HG03196 (cell line): ENCODE measurements at regions not wholly inside any gene's neighbourhood (a gene's known extent, or its start where the extent isn't known, plus 50 kb on each side); places are given as distances from the start of the nearest gene placed in this dataset.
"Not testable (repeated sequence)": the region's sequence is repeated elsewhere in the genome, so short reads cannot be mapped to it uniquely, and the experiment has no call there.

ENCODE experiments used
- ATAC-seq: cut with Tn5 transposase; IDR thresholded peaks from one replicate; pipeline ENCODE4 v1.9.1; 2021; ENCODE audit not compliant: unreplicated experiment

DNA sequence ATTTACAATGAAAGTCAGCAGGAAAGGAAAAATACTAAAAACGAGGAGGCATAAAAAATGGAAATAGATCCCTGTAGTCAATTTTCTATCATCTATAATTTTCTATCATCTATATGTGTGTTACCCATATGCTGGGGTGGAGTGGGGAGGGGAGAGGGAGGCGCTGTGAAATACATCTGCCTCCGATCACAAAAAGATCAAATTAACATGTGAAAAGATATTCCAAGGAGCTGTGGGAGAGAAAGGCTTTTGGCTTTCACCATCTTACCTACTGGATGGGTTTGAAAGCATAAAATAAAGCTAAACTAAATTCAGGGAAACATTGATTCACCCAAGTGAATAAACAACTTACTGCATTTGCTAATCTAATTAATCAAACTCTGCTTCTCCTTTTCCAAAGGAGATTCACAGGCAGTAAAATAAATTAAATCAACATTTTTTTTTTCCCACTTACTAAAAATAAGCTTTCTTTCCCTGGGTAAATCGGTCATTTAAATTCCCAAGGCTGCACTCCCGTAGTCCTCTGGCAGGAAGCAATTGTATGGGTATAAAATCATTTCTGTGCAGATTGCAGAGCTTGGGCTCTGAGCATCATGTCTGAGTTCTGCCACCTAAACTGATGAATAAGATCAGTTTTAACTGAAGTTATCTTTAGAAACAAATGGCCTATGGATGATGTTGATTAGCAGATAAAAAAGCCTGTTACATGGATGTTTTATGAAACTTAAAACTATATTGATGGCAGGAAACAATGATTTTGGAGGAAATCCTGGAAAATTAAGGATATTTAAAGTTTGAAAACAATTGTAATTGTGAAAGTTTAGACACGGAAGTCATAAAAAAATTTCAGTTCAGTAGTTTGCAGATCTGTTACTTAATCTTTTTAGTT is 147.9 kb downstream of the SOX4 start:
- no peak for ATAC-seq

DNA sequence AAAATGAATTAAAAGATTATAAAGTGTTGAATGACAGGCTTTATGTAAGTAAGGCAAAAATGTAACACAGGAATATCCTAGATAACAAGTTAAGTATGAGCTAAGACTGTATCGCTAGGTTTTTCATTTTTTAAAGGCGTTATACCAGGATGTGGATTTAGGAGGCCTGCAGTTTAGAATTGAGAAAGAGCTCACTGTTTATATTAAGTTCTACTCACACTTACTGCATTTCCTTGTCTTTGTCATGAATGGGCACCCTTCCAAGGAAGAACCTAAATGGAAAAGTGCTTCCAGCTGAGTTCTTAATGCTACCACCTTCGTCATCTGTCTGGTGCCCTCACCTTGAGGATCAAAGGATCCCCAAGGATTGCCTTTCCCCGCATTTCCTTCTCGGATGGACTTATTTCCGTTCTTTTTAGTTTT is 148.7 kb downstream of the SOX4 start:
- no peak for ATAC-seq

DNA sequence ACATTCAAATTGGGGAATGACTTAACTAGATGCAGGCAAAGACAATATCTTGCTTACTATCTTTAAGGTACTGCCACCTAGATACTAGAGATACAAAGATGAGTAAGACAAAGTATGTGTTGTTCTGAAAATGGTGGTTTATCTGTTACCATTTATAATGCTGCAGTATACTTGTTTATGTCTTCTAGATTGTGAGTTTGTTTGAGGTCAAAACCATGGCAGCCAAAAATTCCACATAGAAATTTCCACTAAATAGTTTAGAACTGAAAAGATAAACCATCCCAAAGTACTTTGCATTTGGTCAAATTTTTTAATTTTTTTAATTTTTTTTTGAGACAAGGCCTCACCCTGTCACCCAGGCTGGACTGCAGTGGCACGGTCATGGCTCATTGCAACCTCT is 150.8 kb downstream of the SOX4 start:
- ATAC-seq, result no peak

DNA sequence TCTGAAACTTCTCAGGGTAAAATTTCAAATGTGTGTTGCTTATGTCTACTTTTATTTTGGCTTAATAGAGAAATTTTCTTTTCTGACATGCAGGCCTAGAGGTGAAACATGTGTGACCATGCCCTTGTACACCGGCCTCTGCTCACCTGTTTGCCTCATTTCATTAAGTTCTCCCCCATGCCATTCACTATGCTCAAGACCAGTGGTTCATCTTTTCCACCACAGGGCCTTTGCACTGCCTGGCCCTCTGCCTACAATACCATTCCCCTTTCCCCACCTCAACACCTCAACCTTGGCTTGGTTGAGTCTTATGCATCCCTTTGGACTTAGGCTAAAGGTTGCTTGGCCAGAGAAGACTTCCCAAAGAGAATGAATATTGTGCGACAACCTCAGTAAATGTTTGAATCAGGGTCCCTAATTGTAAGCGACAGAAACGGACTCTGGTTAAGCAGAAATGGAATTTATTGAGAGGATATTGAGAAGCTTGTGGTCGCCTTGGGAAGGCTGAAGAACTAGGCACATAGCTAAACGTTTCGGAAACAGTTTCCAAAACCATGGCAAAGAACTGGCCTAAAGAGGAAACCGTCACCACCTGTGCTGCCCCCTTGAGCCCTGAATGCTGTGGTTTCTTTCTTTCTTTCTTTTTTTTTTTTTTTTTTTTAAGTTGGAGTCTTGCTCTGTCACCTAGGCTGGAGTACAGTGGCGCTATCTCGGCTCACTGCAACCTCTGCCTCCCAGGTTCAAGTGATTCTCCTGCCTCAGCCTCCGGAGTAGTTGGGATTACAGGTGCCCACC is 152.2 kb downstream of the SOX4 start:
- ATAC-seq, result no peak

DNA sequence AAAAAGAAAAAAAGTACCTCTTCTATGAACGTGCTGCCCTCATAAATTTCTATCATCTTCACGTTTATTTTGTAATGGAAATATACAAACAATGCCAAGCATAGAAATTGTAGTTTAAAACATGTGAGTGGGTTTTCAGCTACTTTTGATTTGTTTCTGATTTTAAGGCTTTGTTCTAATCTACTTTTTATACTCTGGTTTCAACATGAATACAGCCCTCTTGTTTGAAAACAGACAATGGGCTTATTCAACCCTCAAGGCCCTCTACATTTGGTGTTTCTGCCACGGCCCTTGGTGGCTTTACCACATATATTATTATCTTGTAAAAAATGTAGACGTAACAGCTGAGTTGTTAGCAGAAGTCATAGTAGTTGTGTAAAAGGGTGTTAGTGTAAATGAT is 153.9 kb downstream of the SOX4 start:
- no peak for ATAC-seq

DNA sequence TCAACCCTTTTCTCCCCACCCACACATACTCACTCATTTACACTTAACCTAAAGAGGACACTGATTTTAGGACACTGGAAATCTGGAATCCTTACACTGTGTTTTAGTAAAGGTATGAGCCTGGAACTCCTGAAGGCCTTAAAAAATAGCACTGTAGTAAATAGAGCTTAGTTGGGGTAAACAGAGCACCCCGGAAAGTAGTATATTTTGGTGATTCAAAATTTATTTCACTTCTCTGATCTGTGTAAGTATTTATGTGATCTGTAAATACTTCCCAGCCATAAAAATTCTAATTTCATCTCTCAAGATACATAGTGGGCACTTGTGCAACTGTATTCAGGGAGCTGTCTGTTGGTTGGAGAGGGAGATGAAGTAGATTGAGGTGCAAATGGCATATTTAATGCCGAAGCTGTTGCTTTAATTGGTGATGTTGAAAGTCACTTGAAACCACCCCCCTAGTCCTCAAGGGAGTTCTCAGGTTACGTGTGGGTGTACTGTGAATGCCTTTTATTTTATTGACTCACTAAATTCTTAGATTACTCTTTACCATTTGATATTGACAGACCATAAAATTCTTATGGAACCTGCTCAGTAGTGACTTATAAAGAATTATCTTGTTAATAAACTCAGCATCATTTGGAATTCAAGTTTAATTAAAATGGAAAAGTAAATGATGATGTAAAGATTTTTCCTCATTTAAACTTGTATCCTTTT is 154.9 kb downstream of the SOX4 start:
- no peak for ATAC-seq

DNA sequence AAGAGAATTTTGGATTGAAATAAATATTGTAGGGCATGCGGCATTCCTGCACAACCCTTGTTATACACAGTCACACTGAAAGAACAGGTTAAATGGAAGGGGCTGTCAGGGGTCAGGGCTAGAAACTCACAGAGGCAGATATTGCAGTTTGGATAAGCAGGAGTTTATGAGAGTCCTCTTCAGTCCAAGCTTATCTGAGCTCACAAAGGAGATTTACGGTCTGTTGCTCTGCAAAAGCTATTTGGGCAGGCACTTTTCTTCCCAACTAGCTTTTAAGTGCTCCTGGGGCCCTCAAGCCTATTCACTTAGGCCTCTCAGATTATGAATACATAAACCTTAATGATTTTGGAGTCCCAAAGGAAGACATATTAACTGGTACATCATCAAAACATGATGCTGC is 156.2 kb downstream of the SOX4 start:
- no peak for ATAC-seq

DNA sequence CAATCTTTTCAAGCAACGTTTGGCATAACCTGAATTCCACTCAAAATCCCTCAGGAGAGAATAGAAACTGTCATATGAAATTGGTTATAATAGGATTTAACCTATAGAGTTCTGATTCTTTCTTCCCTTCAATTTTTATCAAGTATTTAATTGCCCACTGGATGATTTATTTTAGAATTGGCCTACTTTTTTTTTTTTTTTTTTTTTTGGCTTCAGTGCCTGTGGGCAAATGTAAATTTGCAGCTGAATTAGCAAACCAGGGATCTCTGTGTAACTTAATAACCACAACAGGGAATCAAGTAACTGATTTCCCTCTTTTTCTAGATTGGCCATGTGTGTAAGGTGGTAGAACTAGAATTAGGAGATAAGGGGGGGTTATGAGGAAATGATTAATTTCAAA is 157.0 kb downstream of the SOX4 start:
- ATAC-seq, result no peak

DNA sequence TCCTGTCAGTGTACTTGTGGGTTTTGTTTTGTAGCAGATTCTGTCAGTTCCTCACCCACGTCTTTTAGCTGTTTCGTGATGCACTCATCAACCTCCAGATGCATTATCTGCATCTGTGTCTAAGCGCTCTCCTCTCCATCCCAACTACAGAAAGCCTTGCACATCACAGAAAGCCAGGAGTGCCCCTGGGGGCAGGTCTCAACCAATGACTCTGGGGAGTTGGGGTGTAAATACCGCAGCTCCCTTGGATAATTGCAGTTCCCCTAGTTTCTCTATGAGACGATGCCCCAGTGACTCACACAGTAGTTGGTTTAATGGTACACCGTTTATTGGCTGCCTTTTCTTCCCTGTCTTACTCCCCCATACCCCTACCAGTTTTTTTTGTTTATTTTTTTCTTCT is 158.1 kb downstream of the SOX4 start:
- no peak for ATAC-seq

DNA sequence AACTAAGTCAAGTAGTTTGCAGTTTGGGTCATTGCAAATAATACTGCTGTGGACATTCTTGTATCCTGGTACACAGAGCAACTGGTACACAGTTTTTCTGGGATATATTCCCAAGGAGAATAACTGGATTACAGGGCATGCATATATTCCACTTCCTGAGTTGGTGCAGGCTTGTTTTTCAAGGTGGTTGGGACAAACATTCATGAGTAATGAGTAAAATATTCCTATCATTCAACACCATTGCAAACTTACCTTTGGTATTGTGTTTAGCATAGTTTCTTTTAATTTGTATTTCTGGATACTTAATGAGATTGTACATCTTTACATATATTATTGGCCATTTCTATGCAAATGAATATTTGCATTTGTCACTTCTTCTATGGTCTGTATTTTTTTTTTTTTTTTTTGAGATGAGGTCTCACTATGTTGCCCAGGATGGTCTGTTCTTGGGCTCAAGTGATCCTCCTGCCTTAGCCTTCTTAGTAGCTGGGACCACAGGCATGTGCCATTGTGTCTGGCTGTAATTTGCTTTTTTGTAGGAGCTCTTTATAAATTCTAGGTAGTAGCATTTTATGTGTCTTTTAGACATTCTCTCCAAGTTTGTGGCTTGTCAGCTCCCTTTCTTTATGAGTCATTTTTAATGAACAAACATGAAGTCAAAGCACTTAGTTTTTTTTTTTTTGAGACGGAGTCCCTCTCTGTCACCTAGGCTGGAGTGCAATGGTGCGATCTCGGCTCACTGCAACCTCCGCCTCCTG is 158.7 kb downstream of the SOX4 start:
- ATAC-seq, result no peak

DNA sequence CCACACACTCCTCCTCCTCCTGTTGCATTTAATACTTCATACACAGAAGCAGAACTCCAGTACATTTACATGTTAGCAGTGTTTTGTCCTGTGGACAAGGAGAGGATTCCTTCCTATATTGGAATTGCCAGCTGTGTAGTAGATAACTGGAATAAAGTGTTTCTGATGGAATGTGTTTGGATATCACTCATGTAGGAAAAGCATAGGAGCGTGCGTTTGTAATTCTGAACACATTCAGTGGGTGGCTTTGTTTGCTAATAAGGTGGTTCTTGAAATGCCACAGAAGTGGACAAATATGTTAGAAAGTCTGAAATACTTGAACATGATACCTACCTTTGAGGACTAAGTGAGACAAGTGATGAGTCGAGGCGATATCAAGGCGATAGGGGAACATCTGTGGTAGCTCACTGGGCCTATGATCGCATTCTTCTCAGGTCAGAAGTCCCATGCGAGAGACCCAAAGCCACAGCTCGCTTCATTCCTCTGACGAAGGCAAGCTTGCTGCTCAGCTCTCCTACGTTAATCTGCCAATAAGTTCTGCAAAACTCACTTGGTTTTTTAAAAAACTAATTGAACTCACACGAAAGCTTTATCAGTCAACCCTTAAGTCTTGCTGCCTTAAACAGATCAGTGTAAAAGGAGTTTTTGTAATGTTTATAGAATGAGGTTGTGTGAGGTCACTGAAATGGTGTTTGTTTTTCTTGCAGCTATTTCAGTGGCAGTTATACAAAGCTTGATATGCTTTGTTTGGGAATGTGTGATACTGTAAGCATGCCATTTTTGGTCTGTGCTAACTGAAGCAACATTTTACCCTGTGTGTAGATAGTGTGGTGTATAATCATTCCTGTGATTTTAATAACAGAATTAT is 159.9 kb downstream of the SOX4 start:
- ATAC-seq, result no peak

DNA sequence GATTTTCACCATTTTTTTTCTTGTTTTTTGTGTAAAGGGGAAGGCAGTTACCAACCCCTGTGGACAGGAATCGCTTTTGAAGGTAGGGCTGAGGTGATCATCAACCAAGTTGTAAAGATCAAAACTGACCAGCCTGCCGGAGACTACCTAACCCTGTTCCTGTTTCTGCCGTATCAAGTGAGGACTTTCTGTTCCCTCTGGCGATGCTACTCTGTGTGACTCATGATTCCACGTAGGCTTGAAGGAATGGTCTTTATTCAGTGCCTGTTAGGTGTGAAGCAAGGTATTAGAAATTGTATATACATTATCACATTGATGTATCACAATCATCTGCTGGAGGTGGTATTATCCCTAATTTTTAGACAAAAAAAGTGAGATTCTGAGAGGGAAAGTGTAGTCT is 161.3 kb downstream of the SOX4 start:
- no peak for ATAC-seq

DNA sequence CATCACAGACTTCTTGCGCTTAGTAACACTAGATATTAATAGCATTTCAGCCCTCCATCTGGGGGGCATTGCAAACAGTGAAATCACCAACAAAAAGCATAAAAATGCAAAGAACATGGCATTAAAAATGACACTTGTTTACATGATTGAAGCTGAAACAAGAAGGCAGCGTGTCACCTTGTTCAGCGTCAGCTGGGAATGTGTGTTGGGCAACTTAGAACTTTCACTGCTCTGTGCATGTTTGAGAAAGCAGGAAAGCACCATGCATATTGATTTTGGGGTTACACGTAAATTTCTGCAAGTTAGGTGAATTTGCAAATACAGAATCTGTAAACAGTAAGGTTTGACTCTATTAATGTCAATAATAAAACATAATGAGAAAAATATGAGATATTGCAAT is 162.9 kb downstream of the SOX4 start:
- no peak for ATAC-seq

DNA sequence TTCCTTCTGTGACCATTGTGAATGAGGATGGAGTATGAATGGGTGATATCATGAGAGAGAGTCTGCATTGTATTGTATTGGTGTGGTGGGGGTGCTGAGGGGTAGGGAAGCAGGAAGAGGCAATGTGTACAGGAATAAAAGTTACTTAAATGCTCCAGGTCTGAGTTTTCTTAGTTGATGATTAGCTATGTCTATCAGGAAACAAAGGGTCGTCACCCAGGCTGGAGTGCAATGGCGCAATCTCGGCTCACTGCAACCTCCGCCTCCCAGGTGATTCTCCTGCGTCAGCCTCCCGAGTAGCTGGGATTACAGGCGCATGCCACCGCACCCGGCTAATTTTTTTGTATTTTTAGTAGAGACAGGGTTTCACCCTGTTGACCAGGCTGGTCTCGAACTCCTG is 163.8 kb downstream of the SOX4 start:
- not testable (repeated sequence) for ATAC-seq

DNA sequence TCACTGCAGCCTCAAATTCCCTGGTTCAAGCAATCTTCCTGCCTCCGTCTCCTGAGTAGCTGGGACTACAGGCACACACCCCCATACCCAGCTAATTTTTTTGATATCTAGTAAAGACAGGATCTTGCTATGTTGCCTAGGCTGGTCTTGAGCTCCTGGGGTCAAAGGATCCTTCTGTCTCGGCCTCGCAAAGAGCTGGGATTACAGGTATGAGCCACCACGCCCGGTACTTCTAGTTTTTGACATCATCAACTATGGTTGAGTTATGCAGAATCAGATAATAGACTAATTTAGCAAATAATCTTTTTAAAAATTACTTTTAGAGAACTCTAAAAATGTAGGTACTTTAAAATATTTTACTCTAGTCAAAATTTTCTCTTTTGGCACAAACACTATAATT is 166.2 kb downstream of the SOX4 start:
- no peak for ATAC-seq

DNA sequence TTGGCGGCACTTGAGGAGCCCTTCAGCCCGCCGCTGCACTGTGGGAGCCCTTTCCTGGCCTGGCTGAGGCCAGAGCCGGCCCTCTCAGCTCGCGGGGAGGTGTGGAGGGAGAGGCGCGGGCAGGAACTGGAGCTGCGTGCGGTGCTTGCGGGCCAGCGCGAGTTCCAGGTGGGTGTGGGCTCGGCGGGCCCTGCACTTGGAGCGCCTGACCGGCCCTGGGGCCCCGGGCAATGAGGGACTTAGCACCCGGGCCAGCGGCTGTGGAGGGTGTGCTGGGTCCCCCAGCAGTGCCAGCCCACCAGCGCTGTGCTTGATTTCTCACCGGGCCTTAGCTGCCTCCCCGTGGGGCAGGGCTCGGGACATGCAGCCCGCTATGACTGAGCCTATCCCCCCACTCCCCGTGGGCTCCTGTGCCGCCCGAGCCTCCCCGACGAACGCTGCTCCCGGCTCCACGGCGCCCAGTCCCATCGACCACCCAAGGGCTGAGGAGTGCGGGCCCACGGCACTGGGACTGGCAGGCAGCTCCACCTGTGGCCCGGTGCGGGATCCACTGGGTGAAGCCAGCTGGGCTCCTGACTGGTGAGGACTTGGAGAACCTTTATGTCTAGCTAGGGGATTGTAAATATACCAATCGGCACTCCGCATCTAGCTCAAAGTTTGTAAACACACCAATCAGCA is 167.6 kb downstream of the SOX4 start:
- ATAC-seq, result not testable (repeated sequence)

DNA sequence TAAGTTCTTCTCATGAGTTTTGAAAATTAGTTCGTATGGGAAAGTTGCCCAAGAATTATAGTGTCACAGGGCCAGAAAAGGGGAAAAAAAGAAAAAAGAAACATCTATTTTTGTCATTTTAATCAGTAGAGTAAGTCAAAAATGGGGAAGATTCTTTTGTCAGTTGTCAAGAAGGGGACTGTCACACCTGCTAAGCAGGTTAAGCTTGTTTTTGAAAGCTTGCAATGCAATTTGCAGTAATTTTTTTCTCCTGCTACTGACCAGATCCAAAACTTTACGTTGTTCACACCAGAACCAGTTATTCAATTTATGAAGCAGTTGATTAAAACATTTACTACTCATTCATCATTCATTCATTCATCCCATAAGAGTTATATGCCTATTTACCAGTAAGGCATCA is 171.4 kb downstream of the SOX4 start:
- ATAC-seq, result no peak

DNA sequence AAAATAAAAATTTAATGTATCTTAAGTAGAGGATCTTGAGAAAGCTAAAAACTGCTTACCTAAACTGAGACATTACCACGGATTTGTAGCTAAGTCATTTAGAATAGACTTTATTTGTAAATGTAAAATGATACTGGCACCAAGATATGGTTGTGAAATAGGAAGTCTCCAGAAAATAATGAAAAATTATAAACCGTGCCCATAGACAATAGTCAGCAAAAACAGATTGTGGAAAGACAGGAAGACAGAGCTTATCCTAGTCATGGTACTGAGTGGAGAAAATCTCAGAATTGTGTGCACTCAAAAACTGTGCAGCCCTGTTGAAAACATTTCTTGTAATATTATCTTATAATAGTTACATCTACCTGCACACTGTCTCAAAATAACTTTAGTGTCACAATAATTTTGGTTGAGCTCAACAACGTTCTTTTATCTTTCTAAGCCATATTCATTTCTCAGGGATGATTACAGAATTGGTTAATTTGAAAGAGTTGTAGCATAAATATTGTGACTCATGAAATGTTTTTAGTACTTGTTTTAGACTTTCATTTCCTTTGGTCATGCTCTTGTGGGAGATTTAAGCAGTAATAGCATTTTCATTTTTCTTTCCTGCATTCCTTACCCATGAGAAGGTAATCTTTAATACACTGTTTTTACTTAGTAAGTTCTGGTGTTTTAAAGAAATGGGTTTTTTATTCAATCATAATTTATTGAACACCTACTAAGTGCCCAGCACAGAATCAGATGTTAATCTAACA is 174.5 kb downstream of the SOX4 start:
- no peak for ATAC-seq

DNA sequence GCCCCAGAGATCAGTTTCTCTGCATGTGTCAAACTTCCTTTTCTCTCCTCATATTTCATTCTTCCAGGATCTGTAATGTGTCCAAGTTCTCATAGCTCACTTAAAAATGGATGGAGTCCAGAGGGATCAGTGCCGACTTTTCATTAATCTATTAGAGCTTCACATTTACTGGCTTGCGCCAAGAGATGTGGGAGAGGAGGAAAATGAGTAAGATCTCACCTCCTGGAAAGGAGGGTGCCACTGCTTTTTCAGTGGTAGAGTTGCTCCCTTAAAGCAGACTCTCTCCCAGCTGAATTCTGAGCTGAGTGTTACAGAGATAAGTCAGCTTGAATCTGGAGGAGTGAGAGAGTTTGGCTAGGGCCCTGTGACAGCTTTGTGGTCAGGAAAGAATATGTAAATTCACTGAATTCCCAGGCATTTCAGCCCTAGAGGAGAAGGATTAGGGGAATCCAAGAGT is 175.9 kb downstream of the SOX4 start:
- ATAC-seq, result no peak
